ENCODE measurements at regions not wholly inside any gene's neighbourhood (a gene's known extent, or its start where the extent isn't known, plus 50 kb on each side); places are given as distances from the start of the nearest gene placed in this dataset.
"Not testable (repeated sequence)": the region's sequence is repeated elsewhere in the genome, so short reads cannot be mapped to it uniquely, and the experiment has no call there.

DNA sequence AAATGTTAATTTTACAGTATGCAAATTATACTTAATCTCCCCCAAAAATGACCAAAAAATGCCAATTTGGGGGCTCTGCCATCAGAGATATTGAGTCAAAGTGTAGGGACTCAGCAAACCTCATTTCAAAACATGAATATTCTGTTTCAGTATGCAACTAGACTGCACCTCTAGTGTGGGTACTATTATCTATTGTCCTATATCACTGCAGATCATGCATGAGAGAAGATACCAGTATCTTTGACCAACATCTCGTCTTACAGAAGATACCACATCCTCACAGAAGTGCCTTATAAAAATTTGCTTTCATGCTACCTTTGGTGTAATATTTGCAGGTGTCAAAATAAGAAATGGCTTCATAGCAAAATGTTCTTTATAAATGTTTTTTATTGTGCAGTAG lies 623.8 kb downstream of the TENT5A start:
- Mint-ChIP-seq H3K36me3 (ENCODE audit: low read depth) (no peaks in the 10 kb centered on the region), H3K9me3 (peaks cover 8% of the 10 kb centered on the region), H3K4me3 (no peak overlapping the region), H3K27ac (no peak overlapping the region), H3K27me3 (ENCODE audit: low read depth) (no peaks in the 10 kb centered on the region), H3K4me1 (ENCODE audit: low read depth) (no peaks in the 10 kb centered on the region)

DNA sequence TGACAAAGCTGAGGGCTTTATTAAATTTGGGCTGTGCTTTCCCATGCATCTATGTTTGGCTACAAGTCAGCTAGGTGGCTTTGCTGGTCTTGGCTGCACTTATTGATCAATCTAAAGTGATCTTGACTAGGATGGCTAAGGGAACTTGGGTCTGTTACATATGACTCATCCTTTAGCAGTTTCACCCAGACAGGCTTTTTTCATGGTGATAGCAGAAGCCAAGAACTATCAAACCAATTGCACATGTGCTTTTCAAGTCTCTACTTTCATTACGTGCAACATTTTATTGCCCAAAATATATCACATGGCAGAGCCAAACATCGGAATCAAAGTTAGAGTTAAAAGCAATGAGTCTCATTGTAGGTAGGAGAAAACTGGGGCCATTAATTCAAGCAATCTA lies 626.3 kb downstream of the TENT5A start:
- Mint-ChIP-seq H3K27me3 (ENCODE audit: low read depth) (no peaks in the 10 kb centered on the region), H3K36me3 (ENCODE audit: low read depth) (no peaks in the 10 kb centered on the region), H3K27ac (no peak overlapping the region), H3K4me3 (no peak overlapping the region), H3K4me1 (ENCODE audit: low read depth) (no peaks in the 10 kb centered on the region), H3K9me3 (peaks cover 4% of the 10 kb centered on the region)

- no peaks in the 10 kb centered on the region for H3K27me3 Mint-ChIP-seq (ENCODE audit: low read depth)
- no peaks in the 10 kb centered on the region for H3K4me1 Mint-ChIP-seq (ENCODE audit: low read depth)
- H3K9me3 Mint-ChIP-seq: no peaks in the 10 kb centered on the region
- no peaks in the 10 kb centered on the region for H3K36me3 Mint-ChIP-seq (ENCODE audit: low read depth)
- H3K27ac Mint-ChIP-seq: no peak overlapping the region
- H3K4me3 Mint-ChIP-seq: no peak overlapping the region
Measured at GRCh38 chr6:81120280-81120679, 632.2 kb downstream of the TENT5A start.

DNA sequence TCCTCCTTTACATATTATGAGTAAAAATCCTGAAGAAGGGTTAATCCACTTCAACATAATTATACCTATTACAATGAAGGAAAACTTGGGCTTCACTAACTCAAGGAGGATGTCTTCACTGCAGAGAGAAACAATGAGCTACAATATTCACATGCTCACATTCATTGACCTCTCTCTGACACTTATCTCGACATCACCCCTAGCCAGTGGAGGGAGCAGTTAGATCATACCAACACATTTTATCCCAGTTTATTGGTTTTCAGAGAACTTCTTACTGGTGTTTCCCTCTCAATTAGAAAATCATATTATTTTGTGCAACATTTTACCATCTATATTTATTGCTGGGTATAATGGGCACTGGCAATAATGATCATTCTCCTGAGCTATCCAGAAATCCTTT lies 646.5 kb downstream of the TENT5A start:
- no peak overlapping the region for H3K4me3 Mint-ChIP-seq
- no peaks in the 10 kb centered on the region for H3K27me3 Mint-ChIP-seq (ENCODE audit: low read depth)
- H3K9me3 Mint-ChIP-seq: peaks cover 13% of the 10 kb centered on the region
- H3K36me3 Mint-ChIP-seq (ENCODE audit: low read depth): no peaks in the 10 kb centered on the region
- H3K4me1 Mint-ChIP-seq (ENCODE audit: low read depth): no peaks in the 10 kb centered on the region
- no peak overlapping the region for H3K27ac Mint-ChIP-seq

DNA sequence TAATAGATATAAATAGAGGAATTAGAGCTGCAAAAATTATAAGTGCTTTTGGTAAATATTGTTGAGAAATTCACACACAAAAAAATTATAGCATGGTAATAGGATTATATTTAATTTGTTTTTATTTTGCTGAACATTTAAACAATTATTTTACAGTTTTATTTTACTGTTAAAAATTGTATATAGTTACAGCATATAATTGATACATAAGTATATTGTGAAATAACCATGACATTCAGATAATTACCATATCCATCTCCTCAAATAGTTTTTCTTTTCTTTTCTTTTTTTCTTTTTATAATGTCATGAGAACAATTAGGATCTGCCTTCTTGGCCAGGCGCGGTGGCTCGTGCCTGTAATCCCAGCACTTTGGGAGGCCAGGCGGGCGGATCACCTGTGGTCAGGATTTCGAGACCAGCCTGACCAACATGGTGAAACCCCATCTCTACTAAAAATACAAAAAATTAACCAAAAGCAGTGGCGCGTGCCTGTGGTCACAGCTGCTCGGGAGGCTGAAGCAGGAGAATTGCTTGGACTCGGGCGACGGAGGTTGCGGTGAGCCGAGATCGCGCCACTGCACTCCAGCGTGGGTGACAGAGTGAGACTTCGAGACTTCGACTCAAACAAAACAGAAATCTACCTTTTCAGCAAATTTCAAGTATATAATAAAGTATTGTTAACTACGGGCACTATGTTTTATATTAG lies 654.2 kb downstream of the TENT5A start:
- no peak overlapping the region for H3K27ac Mint-ChIP-seq
- H3K9me3 Mint-ChIP-seq: peaks cover 5% of the 10 kb centered on the region
- H3K36me3 Mint-ChIP-seq (ENCODE audit: low read depth): no peaks in the 10 kb centered on the region
- no peaks in the 10 kb centered on the region for H3K4me1 Mint-ChIP-seq (ENCODE audit: low read depth)
- no peaks in the 10 kb centered on the region for H3K27me3 Mint-ChIP-seq (ENCODE audit: low read depth)
- no peak overlapping the region for H3K4me3 Mint-ChIP-seq

- H3K27me3 Mint-ChIP-seq (ENCODE audit: low read depth); H3K4me3 Mint-ChIP-seq; H3K27ac Mint-ChIP-seq; H3K4me1 Mint-ChIP-seq (ENCODE audit: low read depth); H3K9me3 Mint-ChIP-seq; H3K36me3 Mint-ChIP-seq (ENCODE audit: low read depth): not testable (repeated sequence)
Measured at GRCh38 chr6:81096464-81096863, 656.0 kb downstream of the TENT5A start.

DNA sequence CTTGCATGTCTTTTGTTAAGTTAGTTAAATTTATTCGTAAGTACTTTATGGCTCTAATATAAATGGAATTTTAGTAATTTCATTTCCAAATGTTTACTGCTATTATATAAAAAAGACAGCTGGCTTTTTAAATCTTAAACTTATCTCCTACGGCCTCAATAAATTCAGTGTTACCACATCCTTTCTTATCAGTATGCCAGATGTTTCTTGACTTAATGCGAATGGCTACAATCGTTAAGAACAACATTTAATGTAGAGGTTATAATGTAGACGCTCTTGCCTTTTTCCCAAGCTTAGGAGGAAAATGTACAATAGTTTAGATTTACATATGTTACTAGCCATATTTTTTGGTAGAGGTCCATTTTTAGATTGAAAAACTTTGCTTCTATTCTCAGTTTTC lies 659.4 kb downstream of the TENT5A start:
- Mint-ChIP-seq H3K27ac (no peak overlapping the region), H3K4me1 (ENCODE audit: low read depth) (no peaks in the 10 kb centered on the region), H3K4me3 (no peak overlapping the region), H3K36me3 (ENCODE audit: low read depth) (no peaks in the 10 kb centered on the region), H3K9me3 (no peaks in the 10 kb centered on the region), H3K27me3 (ENCODE audit: low read depth) (no peaks in the 10 kb centered on the region)

DNA sequence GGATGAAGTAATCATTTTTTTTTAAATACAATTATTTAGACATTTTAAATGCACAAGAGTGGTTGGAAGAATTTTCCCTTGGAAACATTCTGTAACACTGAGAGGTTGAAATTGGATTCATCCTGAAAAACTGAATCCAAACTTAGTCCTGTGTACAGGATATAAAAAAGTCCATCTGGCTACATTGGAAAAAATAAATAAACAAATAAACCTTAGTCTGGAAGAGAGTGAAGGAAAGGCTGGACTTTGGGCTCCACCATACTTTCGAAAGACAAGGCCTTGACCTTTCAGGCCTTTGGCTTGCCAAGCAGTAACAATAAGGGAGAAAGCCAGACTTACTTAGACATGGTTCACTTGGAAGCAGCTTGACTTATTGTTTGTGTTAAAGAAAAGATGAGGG lies 664.3 kb downstream of the TENT5A start:
- Mint-ChIP-seq H3K27me3 (ENCODE audit: low read depth) (no peaks in the 10 kb centered on the region), H3K36me3 (ENCODE audit: low read depth) (no peaks in the 10 kb centered on the region), H3K4me1 (ENCODE audit: low read depth) (no peaks in the 10 kb centered on the region), H3K27ac (no peak overlapping the region), H3K4me3 (no peak overlapping the region), H3K9me3 (no peaks in the 10 kb centered on the region)

DNA sequence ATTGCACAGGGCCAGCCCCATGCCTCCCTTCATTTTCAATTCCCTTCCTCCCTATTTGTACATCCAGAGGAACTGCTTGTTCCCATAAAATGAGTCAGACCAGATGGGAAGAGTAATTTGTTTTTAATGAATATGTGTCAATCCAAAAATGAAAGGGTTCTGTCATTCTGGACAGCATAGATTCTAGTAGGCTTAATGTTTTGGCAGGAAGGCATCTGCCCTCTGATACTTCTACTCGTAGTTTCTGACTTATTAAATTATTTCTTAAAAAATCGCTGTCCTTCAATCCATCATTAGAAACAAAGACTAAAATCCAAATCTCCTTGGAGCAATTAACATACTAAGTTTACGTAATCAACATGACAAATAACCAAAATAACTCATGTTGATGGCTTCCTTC lies 665.5 kb downstream of the TENT5A start:
- H3K9me3 Mint-ChIP-seq: no peaks in the 10 kb centered on the region
- no peak overlapping the region for H3K4me3 Mint-ChIP-seq
- H3K27me3 Mint-ChIP-seq (ENCODE audit: low read depth): no peaks in the 10 kb centered on the region
- no peak overlapping the region for H3K27ac Mint-ChIP-seq
- H3K4me1 Mint-ChIP-seq (ENCODE audit: low read depth): no peaks in the 10 kb centered on the region
- no peaks in the 10 kb centered on the region for H3K36me3 Mint-ChIP-seq (ENCODE audit: low read depth)

DNA sequence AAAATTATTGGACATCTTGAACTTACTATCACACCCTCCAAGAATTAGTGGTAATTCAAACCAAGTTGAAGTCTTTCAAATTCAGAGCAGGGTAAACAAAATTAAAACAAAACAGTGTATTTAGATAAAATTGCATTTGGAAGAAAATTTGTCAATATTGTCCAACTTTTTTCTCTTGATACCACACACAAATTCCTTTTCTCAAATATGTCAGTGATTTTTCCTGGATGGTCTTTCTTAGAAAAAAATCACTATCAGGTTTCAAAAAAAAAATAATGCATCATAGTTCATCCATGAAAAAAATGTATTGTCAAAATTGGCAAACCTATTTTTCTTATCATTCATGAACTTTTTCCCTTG lies 667.1 kb downstream of the TENT5A start:
- Mint-ChIP-seq H3K27ac (no peak overlapping the region), H3K27me3 (ENCODE audit: low read depth) (no peaks in the 10 kb centered on the region), H3K9me3 (no peaks in the 10 kb centered on the region), H3K36me3 (ENCODE audit: low read depth) (no peaks in the 10 kb centered on the region), H3K4me1 (ENCODE audit: low read depth) (no peaks in the 10 kb centered on the region), H3K4me3 (no peak overlapping the region)

GRCh38 chr6:81084776-81085430 lies 667.6 kb downstream of the TENT5A start:
- Mint-ChIP-seq H3K9me3 (no peaks in the 10 kb centered on the region), H3K4me3 (no peak overlapping the region), H3K27me3 (ENCODE audit: low read depth) (no peaks in the 10 kb centered on the region), H3K36me3 (ENCODE audit: low read depth) (no peaks in the 10 kb centered on the region), H3K4me1 (ENCODE audit: low read depth) (no peaks in the 10 kb centered on the region), H3K27ac (no peak overlapping the region)

- Mint-ChIP-seq H3K36me3 (ENCODE audit: low read depth) (no peaks in the 10 kb centered on the region), H3K27ac (no peak overlapping the region), H3K4me3 (no peak overlapping the region), H3K9me3 (no peaks in the 10 kb centered on the region), H3K27me3 (ENCODE audit: low read depth) (no peaks in the 10 kb centered on the region), H3K4me1 (ENCODE audit: low read depth) (no peaks in the 10 kb centered on the region)
Measured at GRCh38 chr6:81075974-81076373, 676.5 kb downstream of the TENT5A start.

- Mint-ChIP-seq H3K27me3 (ENCODE audit: low read depth) (no peaks in the 10 kb centered on the region), H3K4me3 (no peak overlapping the region), H3K36me3 (ENCODE audit: low read depth) (no peaks in the 10 kb centered on the region), H3K4me1 (ENCODE audit: low read depth) (no peaks in the 10 kb centered on the region), H3K27ac (no peak overlapping the region), H3K9me3 (no peaks in the 10 kb centered on the region)
Measured at GRCh38 chr6:81073318-81073717, 679.2 kb downstream of the TENT5A start.

GRCh38 chr6:81071121-81071520 lies 681.4 kb downstream of the TENT5A start:
- H3K27me3 Mint-ChIP-seq (ENCODE audit: low read depth): no peaks in the 10 kb centered on the region
- no peak overlapping the region for H3K4me3 Mint-ChIP-seq
- H3K36me3 Mint-ChIP-seq (ENCODE audit: low read depth): no peaks in the 10 kb centered on the region
- no peaks in the 10 kb centered on the region for H3K4me1 Mint-ChIP-seq (ENCODE audit: low read depth)
- no peaks in the 10 kb centered on the region for H3K9me3 Mint-ChIP-seq
- no peak overlapping the region for H3K27ac Mint-ChIP-seq

DNA sequence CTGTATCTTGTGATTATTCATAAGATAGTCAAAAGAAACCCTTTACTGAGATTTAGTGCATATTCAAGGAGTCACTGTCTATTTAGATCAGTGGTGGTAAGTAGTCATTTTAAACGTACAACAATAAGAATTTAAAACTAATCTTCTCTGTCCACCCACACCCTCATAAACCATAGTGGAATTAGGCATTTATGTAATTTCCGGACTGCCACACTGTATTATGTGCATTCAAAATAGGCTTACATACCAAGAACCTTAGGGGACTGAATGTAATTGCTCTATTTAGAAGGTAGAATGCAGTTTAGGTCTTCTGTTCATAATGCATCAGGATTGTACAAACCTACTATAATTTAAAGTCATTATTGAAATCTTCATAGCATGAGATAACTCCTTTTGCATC lies 685.4 kb downstream of the TENT5A start:
- H3K27me3 Mint-ChIP-seq (ENCODE audit: low read depth): no peaks in the 10 kb centered on the region
- H3K36me3 Mint-ChIP-seq (ENCODE audit: low read depth): no peaks in the 10 kb centered on the region
- no peaks in the 10 kb centered on the region for H3K9me3 Mint-ChIP-seq
- no peak overlapping the region for H3K4me3 Mint-ChIP-seq
- no peak overlapping the region for H3K27ac Mint-ChIP-seq
- H3K4me1 Mint-ChIP-seq (ENCODE audit: low read depth): no peaks in the 10 kb centered on the region

DNA sequence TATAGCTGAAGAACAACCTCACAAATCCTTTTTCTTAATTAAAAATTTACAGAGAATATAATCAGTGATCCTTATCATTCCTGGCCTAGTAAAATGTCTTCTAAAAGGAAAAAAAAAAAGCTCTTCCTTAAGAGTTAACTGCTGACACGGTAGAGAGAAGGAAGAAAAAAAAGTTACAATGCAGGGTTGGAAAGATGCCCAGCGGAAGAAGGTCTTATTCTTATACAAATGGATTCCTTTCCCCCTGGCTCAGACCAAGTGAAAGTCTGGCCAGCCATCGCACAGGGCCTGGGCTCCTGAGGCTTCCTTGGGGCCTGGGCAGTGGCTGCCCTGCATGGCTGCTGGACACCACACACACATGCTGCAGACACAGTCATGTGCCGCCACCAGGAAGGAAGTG lies 688.6 kb downstream of the TENT5A start:
- Mint-ChIP-seq H3K4me1 (ENCODE audit: low read depth) (no peaks in the 10 kb centered on the region), H3K27me3 (ENCODE audit: low read depth) (no peaks in the 10 kb centered on the region)

More for the DNA sequence above, 688.6 kb downstream of the TENT5A start:
- Mint-ChIP-seq H3K9me3 (no peaks in the 10 kb centered on the region), H3K36me3 (ENCODE audit: low read depth) (no peaks in the 10 kb centered on the region), H3K27ac (no peak overlapping the region), H3K4me3 (no peak overlapping the region)

Data from T-helper 1 cell treated with Interleukin-12 subunit alpha and Interleukin-12 subunit beta and Interleukin-4 antibody, amounts not matched to agents 30 μg/mL and 1 μg/mL, for 36 hours (primary cell).